A673 (cell line): ENCODE measurements at regions not wholly inside any gene's neighbourhood (a gene's known extent, or its start where the extent isn't known, plus 50 kb on each side); places are given as distances from the start of the nearest gene placed in this dataset.

Source experiments
- BruUV-seq: library from RNA; stranded (reverse); fragments of 400-500 nt; replicated peaks from 2 replicates; lab custom pipeline; 2021; lab: Mats Ljungman, UMichigan
- CTCF ChIA-PET: fragments of 300-600 bp; sonication (Branson Sonifier 250); formaldehyde crosslinking; loops from one replicate; lab custom pipeline; 2022; ENCODE audit warnings: antibody characterized with exemption; lab: Charles Lee
- POLR2A ChIA-PET: fragments of 300-600 bp; sonication (Branson Sonifier 250); formaldehyde crosslinking; loops from one replicate; lab custom pipeline; 2022; ENCODE audit warnings: antibody characterized with exemption; ENCODE audit not compliant: low non-redundant PET; lab: Charles Lee
- DNase-seq: peaks from one replicate; pipeline ENCODE4 v3.0.0-alpha.2; 2015; ENCODE audit warnings: low spot score
- H3K27ac ChIP-seq: fragments of 200-600 bp; sonication (generic); 2 replicates; pipeline ENCODE4 v1.5.1; 2016; ENCODE audit warnings: mixed run types, low read depth, mild to moderate bottlenecking, mixed read lengths, antibody characterized with exemption, low read length; ENCODE audit not compliant: poor library complexity, severe bottlenecking
- H3K27me3 ChIP-seq: fragments of 200-600 bp; sonication (generic); replicated peaks from 2 replicates; pipeline ENCODE4 v1.6.1; 2017; ENCODE audit warnings: mixed run types, low read depth, mild to moderate bottlenecking, mixed read lengths, antibody characterized with exemption, low read length; ENCODE audit not compliant: insufficient read depth, poor library complexity
- H3K36me3 ChIP-seq: fragments of 200-600 bp; sonication (generic); 2 replicates; pipeline ENCODE4 v1.6.1; 2016; ENCODE audit warnings: mixed run types, mild to moderate bottlenecking, mixed read lengths, antibody characterized with exemption, low read length; ENCODE audit not compliant: insufficient read depth, poor library complexity, severe bottlenecking
- H3K4me1 ChIP-seq: fragments of 200-600 bp; sonication (generic); 2 replicates; pipeline ENCODE4 v1.6.1; 2017; ENCODE audit warnings: mixed run types, mild to moderate bottlenecking, mixed read lengths, antibody characterized with exemption, low read length; ENCODE audit not compliant: insufficient read depth, poor library complexity, severe bottlenecking
- H3K4me3 ChIP-seq: fragments of 200-600 bp; sonication (generic); 2 replicates; pipeline ENCODE4 v1.5.1; 2016; ENCODE audit warnings: low read depth, mixed run types, mild to moderate bottlenecking, mixed read lengths, low read length; ENCODE audit not compliant: poor library complexity, severe bottlenecking
- H3K9me3 ChIP-seq: fragments of 200-600 bp; sonication (generic); 2 replicates; pipeline ENCODE4 v1.6.1; 2016; ENCODE audit warnings: mixed run types, low read depth, mild to moderate bottlenecking, mixed read lengths, antibody characterized with exemption, low read length; ENCODE audit not compliant: poor library complexity, severe bottlenecking
- EZH2 ChIP-seq: fragments of 200-600 bp; sonication (generic); IDR thresholded peaks from 2 replicates; pipeline ENCODE4 v1.6.1; 2017; ENCODE audit warnings: borderline replicate concordance, low read depth, mild to moderate bottlenecking, mixed read lengths, antibody characterized with exemption, low read length; ENCODE audit not compliant: poor library complexity, severe bottlenecking
- intact Hi-C: fragments of 100-400 bp; cut with micrococcal nuclease; formaldehyde crosslinking; loops from one replicate; pipeline ENCODE4 v1.10.0; 2022; ENCODE audit not compliant: unreplicated experiment
- TF ChIP-seq, protein P1 (sequence below): fragments of 300-800, 200-600 bp; sonication (generic); conservative IDR thresholded peaks from 2 replicates; pipeline ENCODE4 v1.5.1; 2017; ENCODE audit warnings: low read depth, mild to moderate bottlenecking, antibody characterized with exemption, low read length, moderate library complexity, mixed read lengths

DNA sequence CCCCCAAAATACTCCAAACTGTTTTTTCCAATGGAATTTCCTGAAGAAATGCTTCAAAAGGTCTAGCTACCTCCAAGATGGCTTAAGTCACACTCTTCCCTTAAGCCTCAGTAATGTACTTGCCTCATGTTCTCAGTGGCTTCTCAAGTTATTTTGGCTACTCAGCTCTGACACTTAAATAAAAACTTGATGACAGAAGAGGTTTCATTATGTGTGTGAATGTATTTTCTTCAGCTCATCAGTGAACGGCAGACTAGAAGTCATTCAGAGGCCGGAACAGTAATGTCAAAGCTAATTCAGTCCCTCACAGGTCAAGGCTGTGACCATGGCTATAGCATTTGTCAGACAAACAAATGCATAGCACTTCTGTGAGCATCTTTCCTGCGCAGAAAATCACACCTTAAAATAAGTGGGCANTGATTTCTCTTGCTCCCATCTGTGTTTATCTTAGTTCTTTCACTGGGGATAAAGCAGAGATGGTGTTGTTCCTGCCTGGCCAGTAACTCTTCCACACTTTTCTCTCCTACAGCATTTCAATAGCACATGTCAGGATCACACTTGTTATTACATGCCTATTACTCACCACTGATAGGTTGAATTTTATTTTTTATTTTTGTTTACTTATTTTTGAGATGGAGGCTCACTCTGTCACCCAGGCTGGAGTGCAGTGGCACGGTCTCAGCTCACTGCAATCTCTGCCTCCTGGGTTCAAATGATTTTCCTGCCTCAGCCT lies 68.5 kb upstream of the PLCL2 start:
- no peaks in the 10 kb centered on the region for H3K4me1 ChIP-seq
- no peaks in the 10 kb centered on the region for H3K36me3 ChIP-seq
- intact Hi-C loops, result no loop called here
- ChIA-PET CTCF (no interaction called here), POLR2A (no interaction called here)
- BruUV-seq, result no TSS peak
- no peak for DNase-seq
- TF ChIP-seq, protein P1, sequence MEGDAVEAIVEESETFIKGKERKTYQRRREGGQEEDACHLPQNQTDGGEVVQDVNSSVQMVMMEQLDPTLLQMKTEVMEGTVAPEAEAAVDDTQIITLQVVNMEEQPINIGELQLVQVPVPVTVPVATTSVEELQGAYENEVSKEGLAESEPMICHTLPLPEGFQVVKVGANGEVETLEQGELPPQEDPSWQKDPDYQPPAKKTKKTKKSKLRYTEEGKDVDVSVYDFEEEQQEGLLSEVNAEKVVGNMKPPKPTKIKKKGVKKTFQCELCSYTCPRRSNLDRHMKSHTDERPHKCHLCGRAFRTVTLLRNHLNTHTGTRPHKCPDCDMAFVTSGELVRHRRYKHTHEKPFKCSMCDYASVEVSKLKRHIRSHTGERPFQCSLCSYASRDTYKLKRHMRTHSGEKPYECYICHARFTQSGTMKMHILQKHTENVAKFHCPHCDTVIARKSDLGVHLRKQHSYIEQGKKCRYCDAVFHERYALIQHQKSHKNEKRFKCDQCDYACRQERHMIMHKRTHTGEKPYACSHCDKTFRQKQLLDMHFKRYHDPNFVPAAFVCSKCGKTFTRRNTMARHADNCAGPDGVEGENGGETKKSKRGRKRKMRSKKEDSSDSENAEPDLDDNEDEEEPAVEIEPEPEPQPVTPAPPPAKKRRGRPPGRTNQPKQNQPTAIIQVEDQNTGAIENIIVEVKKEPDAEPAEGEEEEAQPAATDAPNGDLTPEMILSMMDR, result no peak
- TF ChIP-seq EZH2, result no peak
- no peaks in the 10 kb centered on the region for H3K27me3 ChIP-seq
- H3K27ac ChIP-seq, result no peak overlapping the region
- H3K9me3 ChIP-seq, result no peaks in the 10 kb centered on the region
- H3K4me3 ChIP-seq, result no peak overlapping the region

DNA sequence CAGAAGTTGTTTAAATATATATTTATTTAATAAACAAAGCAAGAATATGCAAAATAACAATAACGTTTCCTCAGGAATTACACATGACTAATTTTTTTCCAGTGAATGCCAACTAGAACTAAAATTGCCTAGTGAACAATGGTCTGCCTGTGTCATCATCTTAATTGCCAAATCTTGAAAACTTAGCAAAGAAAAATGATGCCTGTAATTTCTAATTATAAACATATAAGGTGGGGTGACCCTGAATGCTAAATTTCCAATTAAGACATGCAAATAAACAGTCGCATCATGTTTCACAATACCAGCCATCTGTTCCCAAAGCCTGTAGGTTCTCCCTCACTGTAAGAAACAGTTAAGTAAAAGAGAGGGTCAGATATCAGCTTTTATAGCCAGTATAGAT lies 67.6 kb upstream of the PLCL2 start:
- H3K36me3 ChIP-seq, result no peaks in the 10 kb centered on the region
- TF ChIP-seq EZH2, result no peak
- TF ChIP-seq, protein P1, result no peak
- DNase-seq, result no peak
- H3K27ac ChIP-seq, result no peak overlapping the region
- H3K9me3 ChIP-seq, result no peaks in the 10 kb centered on the region
- no peaks in the 10 kb centered on the region for H3K27me3 ChIP-seq
- H3K4me1 ChIP-seq, result no peaks in the 10 kb centered on the region
- no peak overlapping the region for H3K4me3 ChIP-seq
- ChIA-PET CTCF (no interaction called here), POLR2A (no interaction called here)
- no TSS peak for BruUV-seq
- intact Hi-C loops, result no loop called here

DNA sequence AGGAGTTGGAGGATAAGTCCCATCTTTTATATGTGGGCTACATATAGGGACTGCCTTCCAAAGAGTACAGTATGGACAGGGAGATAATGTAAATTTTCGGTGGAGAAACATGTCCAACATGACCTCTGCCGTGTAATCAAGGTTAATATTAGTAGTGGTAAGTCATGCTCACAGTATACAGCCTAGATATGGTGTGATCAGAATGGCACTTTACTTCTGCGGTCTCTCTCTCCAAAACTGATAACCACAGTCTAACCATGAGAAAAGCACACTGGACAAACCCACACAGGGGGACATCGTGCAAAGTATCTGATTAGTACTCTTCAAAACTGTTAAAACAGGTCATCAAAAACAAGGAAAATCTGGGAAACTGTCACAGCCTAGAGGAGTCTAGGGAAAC lies 66.6 kb upstream of the PLCL2 start:
- TF ChIP-seq, protein P1, result no peak
- no peak for TF ChIP-seq EZH2
- H3K36me3 ChIP-seq, result no peaks in the 10 kb centered on the region
- H3K9me3 ChIP-seq, result no peaks in the 10 kb centered on the region
- intact Hi-C loops, result no loop called here
- ChIA-PET POLR2A (no interaction called here), CTCF (no interaction called here)
- no peak for DNase-seq
- BruUV-seq, result no TSS peak
- no peak overlapping the region for H3K4me3 ChIP-seq
- H3K27me3 ChIP-seq, result no peaks in the 10 kb centered on the region
- no peak overlapping the region for H3K27ac ChIP-seq
- H3K4me1 ChIP-seq, result no peaks in the 10 kb centered on the region
